Left lung (tissue), 4 donors: ENCODE measurements at regions not wholly inside any gene's neighbourhood (a gene's known extent, or its start where the extent isn't known, plus 50 kb on each side); places are given as distances from the start of the nearest gene placed in this dataset.
A peak's percentile ranks its signal among the peaks of the same experiment; 100 is the strongest.

Source experiments
- ATAC-seq: fragments of 200-7000 bp; cut with Tn5 transposase; one replicate; pipeline ENCODE4 v1.9.1; 2020; ENCODE audit warnings: moderate library complexity
- DNase-seq, 4 donors: peaks; one replicate each; pipeline ENCODE4 v3.0.0-alpha.2; 2013 to 2020
- H3K27ac ChIP-seq, 2 donors: fragments of 200-600 bp; sonication (generic) in 1 of 2; one replicate each; pipeline versions ENCODE4 v1.5.0 to v1.8.0; 2020 to 2021
- H3K27me3 ChIP-seq, 2 donors: fragments of 200-600 bp; sonication (generic) in 1 of 2; one replicate each; pipeline versions ENCODE4 v1.5.0 to v1.8.0; 2020 to 2021
- H3K36me3 ChIP-seq, 2 donors: fragments of 200-600 bp; sonication (generic) in 1 of 2; one replicate each; pipeline versions ENCODE4 v1.5.0 to v1.8.0; 2020 to 2021
- H3K4me1 ChIP-seq, 2 donors: fragments of 200-600 bp; one replicate each; pipeline ENCODE4 v1.8.0; 2021
- H3K4me3 ChIP-seq, 2 donors: fragments of 200-600 bp; sonication (generic) in 1 of 2; one replicate each; pipeline versions ENCODE4 v1.5.0 to v1.8.0; 2020 to 2021; ENCODE audit warnings: mild to moderate bottlenecking in 1 of 2
- H3K9me3 ChIP-seq, 2 donors: fragments of 200-600 bp; sonication (generic) in 1 of 2; one replicate each; pipeline versions ENCODE4 v1.5.0 to v1.8.0; 2020 to 2021
- intact Hi-C, 2 donors: fragments of 100-400 bp; cut with DNase I; formaldehyde crosslinking; loops; one replicate each; pipeline versions ENCODE4 v1.11.2 to v1.14.2; 2022
- TF ChIP-seq, protein P1 (sequence below), 2 donors: fragments of 200-600 bp; sonication (generic) in 1 of 2; IDR thresholded peaks; one replicate each; pipeline versions ENCODE4 v1.5.0 to v1.8.0; 2021; ENCODE audit warnings: antibody characterized with exemption in 2 of 2
- donor health status: DM: no; HTN: yes; CAD: no.
- donor health status: DM: no; HTN: no; CAD: no.

GRCh38 chr4:4787421-4787820, 72.0 kb upstream of the MSX1 start:
- intact Hi-C loops: no loop called here
- H3K4me3 ChIP-seq: no peak overlapping the region
- no peak for ATAC-seq
- H3K36me3 ChIP-seq: no peaks in the 10 kb centered on the region
- DNase-seq: no peak
- H3K27me3 ChIP-seq: no peaks in the 10 kb centered on the region
- TF ChIP-seq, protein P1, sequence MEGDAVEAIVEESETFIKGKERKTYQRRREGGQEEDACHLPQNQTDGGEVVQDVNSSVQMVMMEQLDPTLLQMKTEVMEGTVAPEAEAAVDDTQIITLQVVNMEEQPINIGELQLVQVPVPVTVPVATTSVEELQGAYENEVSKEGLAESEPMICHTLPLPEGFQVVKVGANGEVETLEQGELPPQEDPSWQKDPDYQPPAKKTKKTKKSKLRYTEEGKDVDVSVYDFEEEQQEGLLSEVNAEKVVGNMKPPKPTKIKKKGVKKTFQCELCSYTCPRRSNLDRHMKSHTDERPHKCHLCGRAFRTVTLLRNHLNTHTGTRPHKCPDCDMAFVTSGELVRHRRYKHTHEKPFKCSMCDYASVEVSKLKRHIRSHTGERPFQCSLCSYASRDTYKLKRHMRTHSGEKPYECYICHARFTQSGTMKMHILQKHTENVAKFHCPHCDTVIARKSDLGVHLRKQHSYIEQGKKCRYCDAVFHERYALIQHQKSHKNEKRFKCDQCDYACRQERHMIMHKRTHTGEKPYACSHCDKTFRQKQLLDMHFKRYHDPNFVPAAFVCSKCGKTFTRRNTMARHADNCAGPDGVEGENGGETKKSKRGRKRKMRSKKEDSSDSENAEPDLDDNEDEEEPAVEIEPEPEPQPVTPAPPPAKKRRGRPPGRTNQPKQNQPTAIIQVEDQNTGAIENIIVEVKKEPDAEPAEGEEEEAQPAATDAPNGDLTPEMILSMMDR (IDR thresholded peaks at IDR 0.05): no peak
- no peaks in the 10 kb centered on the region for H3K4me1 ChIP-seq
- no peak overlapping the region for H3K27ac ChIP-seq
- H3K9me3 ChIP-seq: peaks cover 0 to 28% of the 10 kb centered on the region in 2 donors

- no peak overlapping the region for H3K27ac ChIP-seq
- H3K27me3 ChIP-seq: no peaks in the 10 kb centered on the region
- no peaks in the 10 kb centered on the region for H3K36me3 ChIP-seq
- ATAC-seq (no peak), DNase-seq (no peak)
- H3K9me3 ChIP-seq: peaks cover 0 to 20% of the 10 kb centered on the region in 2 donors
- H3K4me3 ChIP-seq: no peak overlapping the region
- H3K4me1 ChIP-seq: no peaks in the 10 kb centered on the region
- TF ChIP-seq, protein P1 (IDR thresholded peaks at IDR 0.05): no peak
- intact Hi-C loops: no loop called here
Observed at GRCh38 chr4:4784379-4784778, 75.1 kb upstream of the MSX1 start.

DNA sequence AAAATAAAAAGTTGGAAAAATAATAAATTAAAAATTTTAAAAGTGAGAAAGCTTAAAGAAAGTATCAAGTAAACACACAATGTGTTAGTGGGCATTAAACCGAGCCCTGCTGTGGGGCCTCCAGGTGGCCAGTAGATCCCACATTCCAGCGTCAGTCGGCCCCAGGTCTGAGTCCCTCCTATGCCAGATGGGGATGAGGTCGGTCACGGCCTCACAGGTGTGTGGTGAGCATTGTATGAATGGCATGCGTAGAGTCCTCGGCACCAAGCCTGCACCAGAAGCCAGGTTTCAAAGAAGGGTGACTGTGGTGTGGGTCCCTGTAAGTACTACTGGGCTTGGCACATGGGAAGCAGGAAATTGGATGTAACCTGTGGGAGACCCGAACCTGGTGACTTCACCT, 75.6 kb upstream of the MSX1 start:
- no peaks in the 10 kb centered on the region for H3K36me3 ChIP-seq
- peaks cover 0 to 14% of the 10 kb centered on the region in 2 donors for H3K9me3 ChIP-seq
- no peak overlapping the region for H3K27ac ChIP-seq
- H3K27me3 ChIP-seq: no peaks in the 10 kb centered on the region
- TF ChIP-seq, protein P1 (IDR thresholded peaks at IDR 0.05): no peak
- H3K4me3 ChIP-seq: no peak overlapping the region
- no peak for ATAC-seq
- H3K4me1 ChIP-seq: no peaks in the 10 kb centered on the region
- intact Hi-C loops: no loop called here
- no peak for DNase-seq

- TF ChIP-seq, protein P1 (IDR thresholded peaks at IDR 0.05): no peak
- DNase-seq: no peak
- Histone ChIP-seq H3K4me3 (no peak overlapping the region), H3K9me3 (peaks cover 0 to 6% of the 10 kb centered on the region in 2 donors), H3K36me3 (no peaks in the 10 kb centered on the region), H3K4me1 (no peaks in the 10 kb centered on the region), H3K27me3 (no peaks in the 10 kb centered on the region), H3K27ac (no peak overlapping the region)
- intact Hi-C loops: no loop called here
- ATAC-seq: no peak
Observed at GRCh38 chr4:4782969-4783368, 76.5 kb upstream of the MSX1 start.

DNA sequence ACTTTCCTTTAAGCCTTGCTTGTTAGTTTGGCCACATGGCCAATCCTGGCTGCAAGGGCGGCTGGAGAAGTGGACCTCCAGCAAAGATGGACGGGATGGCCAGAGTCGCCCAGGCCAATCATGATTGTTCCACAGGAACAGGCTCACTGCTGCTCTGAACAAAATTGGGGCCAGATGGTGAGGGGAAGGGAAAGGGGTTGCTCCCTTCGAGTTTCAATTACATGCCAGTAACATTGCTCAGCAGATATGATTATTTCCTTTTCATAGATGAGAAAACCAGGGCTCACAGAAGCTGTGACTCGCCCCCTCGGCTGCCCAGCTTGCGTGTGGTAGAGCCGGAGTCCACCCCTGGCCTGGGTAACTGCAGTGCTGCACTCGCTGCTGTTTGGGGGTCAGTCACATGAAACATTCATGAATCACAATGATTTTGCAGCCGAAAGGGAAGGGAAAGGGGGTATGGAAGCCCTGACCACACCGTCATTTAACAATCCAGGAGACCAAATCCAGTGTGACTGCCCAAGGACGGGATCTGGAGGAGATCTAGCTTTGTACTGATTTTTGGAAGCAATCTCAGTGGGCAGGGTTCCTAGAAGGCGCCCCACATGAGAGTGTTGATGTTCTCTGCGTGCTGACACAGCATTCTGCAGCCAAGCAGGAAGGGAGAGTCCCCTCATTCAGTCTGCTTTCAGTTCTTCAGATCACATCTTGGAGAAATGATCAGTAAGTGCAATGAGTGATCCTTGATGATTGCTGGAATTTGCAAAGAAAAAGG, 77.3 kb upstream of the MSX1 start:
- Histone ChIP-seq H3K27ac (no peak overlapping the region), H3K36me3 (no peaks in the 10 kb centered on the region), H3K27me3 (no peaks in the 10 kb centered on the region), H3K9me3 (no peaks in the 10 kb centered on the region), H3K4me3 (no peak overlapping the region), H3K4me1 (no peaks in the 10 kb centered on the region)
- TF ChIP-seq, protein P1 (IDR thresholded peaks at IDR 0.05): no peak
- ATAC-seq (no peak), DNase-seq (peak in 1 of 4 donors; percentile 45)
- intact Hi-C loops: no loop called here
